ENCODE measurements at regions not wholly inside any gene's neighbourhood (a gene's known extent, or its start where the extent isn't known, plus 50 kb on each side); places are given as distances from the start of the nearest gene placed in this dataset.

DNA sequence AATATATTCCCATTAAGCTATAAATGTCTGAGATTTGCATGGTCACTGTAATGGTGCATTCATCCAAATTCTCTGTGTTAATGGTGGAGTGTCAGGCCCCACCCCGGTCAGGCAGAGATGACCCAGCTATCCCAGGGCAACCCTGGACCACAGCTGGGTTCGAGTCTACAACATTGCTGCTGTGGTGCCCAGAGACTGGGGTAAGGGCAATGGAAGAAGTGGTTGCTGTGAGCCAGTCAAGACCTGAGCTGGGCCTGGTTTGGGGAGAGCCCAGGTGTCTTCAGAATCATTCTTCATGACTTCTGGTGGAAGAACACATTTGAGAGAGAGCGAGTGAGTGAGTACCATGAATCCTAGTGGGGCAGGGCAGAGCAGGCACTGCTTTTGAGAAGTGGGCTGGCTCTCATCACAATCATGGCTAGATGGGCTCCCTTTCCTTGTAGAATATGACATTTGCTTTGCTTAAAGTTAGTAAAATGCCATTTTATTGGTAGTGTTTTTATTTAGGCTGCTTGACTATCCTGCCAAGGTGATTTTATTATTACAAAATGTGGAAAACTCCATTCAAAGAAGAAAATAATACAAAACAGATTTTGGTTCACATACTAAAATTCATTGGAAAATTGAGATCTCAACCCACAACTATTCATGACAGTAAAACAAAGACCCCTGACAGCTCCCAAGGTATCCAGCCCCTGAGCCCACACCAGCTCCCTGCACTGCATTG is 125.8 kb upstream of the SLC25A48 start:
- TF ChIP-seq YY1 (IDR thresholded peaks at IDR 0.05; ENCODE audit: insufficient read depth, insufficient read length) (no peak), ZNF274 (IDR thresholded peaks at IDR 0.05; ENCODE audit: low read depth, low read length) (no peak), SUZ12 (IDR thresholded peaks at IDR 0.05; ENCODE audit: extremely low read depth, insufficient read depth, insufficient read length) (no peak)

All from NT2/D1 (cell line).